ENCODE measurements at regions not wholly inside any gene's neighbourhood (a gene's known extent, or its start where the extent isn't known, plus 50 kb on each side); places are given as distances from the start of the nearest gene placed in this dataset.

GRCh38 chr2:194155431-194155830 lies 1501.6 kb upstream of the SLC39A10 start:
- Mint-ChIP-seq H3K27me3 (ENCODE audit: insufficient read depth, unreplicated experiment) (no peaks in the 10 kb centered on the region), H3K4me3 (ENCODE audit: unreplicated experiment) (no peak overlapping the region), H3K36me3 (ENCODE audit: insufficient read depth, unreplicated experiment) (no peaks in the 10 kb centered on the region), H3K9me3 (ENCODE audit: unreplicated experiment) (no peaks in the 10 kb centered on the region), H3K27ac (ENCODE audit: unreplicated experiment) (no peak overlapping the region), H3K4me1 (ENCODE audit: low read depth, unreplicated experiment) (peaks cover 6% of the 10 kb centered on the region)
- Histone ChIP-seq H3K9me3 (no peaks in the 10 kb centered on the region), H3K27me3 (replicated peaks; ENCODE audit: control insufficient read depth, insufficient read depth, low read length) (no peaks in the 10 kb centered on the region), H3K4me1 (no peaks in the 10 kb centered on the region), H3K36me3 (ENCODE audit: control insufficient read depth, insufficient read depth, low read length) (no peaks in the 10 kb centered on the region), H3K4me3 (ENCODE audit: low read depth, low read length) (no peak overlapping the region)
- BruUV-seq (replicated peaks), result no TSS peak
- ChIA-PET POLR2A (no interaction called here), CTCF (no interaction called here)
- no peak for DNase-seq
- intact Hi-C loops (cut with micrococcal nuclease; ENCODE audit: unreplicated experiment), result no loop called here
- TF ChIP-seq CTCF (IDR thresholded peaks at IDR 0.05; ENCODE audit: insufficient read depth in 1 of 2, low read depth in 1 of 2, low read length in 1 of 2, severe bottlenecking in 1 of 2, unreplicated experiment in 1 of 2), result no peak

GRCh38 chr2:194151231-194151630 lies 1505.8 kb upstream of the SLC39A10 start:
- Mint-ChIP-seq H3K27ac (ENCODE audit: unreplicated experiment) (no peak overlapping the region), H3K4me3 (ENCODE audit: unreplicated experiment) (no peak overlapping the region), H3K36me3 (ENCODE audit: insufficient read depth, unreplicated experiment) (no peaks in the 10 kb centered on the region), H3K27me3 (ENCODE audit: insufficient read depth, unreplicated experiment) (no peaks in the 10 kb centered on the region), H3K4me1 (ENCODE audit: low read depth, unreplicated experiment) (no peaks in the 10 kb centered on the region), H3K9me3 (ENCODE audit: unreplicated experiment) (no peaks in the 10 kb centered on the region)
- no peaks in the 10 kb centered on the region for H3K36me3 ChIP-seq (ENCODE audit: control insufficient read depth, insufficient read depth, low read length)
- H3K9me3 ChIP-seq, result no peaks in the 10 kb centered on the region
- intact Hi-C loops (cut with micrococcal nuclease; ENCODE audit: unreplicated experiment), result no loop called here
- ChIA-PET CTCF (no interaction called here), POLR2A (no interaction called here)
- no peak overlapping the region for H3K4me3 ChIP-seq (ENCODE audit: low read depth, low read length)
- DNase-seq, result no peak
- H3K4me1 ChIP-seq, result no peaks in the 10 kb centered on the region
- H3K27me3 ChIP-seq (replicated peaks; ENCODE audit: control insufficient read depth, insufficient read depth, low read length), result no peaks in the 10 kb centered on the region
- TF ChIP-seq CTCF (IDR thresholded peaks at IDR 0.05; ENCODE audit: insufficient read depth in 1 of 2, low read depth in 1 of 2, low read length in 1 of 2, severe bottlenecking in 1 of 2, unreplicated experiment in 1 of 2), result no peak
- BruUV-seq (replicated peaks), result no TSS peak

DNA sequence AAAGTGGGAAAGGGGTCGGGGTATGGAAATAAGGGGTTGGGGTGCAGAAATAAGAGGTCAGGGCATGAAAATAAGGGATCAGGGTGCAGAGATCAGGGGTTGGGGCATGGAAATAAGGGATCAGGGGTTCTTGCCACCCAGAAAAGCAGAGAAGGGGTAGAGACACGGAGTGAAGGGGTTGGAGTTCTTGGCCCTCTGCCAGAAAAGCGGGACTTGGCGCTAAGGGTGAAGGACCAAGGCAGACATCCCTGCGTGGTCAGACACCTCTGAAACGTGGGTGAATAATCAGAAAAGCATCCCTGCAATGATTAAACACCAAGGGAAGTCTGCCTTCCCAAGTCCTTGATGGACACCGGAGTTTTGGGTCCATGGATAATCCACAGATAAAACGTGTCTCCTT lies 1521.6 kb upstream of the SLC39A10 start:
- Mint-ChIP-seq H3K27me3 (ENCODE audit: insufficient read depth, unreplicated experiment) (peaks cover 7% of the 10 kb centered on the region), H3K9me3 (ENCODE audit: unreplicated experiment) (no peaks in the 10 kb centered on the region), H3K4me3 (ENCODE audit: unreplicated experiment) (no peak overlapping the region), H3K27ac (ENCODE audit: unreplicated experiment) (no peak overlapping the region), H3K36me3 (ENCODE audit: insufficient read depth, unreplicated experiment) (no peaks in the 10 kb centered on the region), H3K4me1 (ENCODE audit: low read depth, unreplicated experiment) (no peaks in the 10 kb centered on the region)
- ChIA-PET POLR2A (no interaction called here), CTCF (no interaction called here)
- Histone ChIP-seq H3K27me3 (replicated peaks; ENCODE audit: control insufficient read depth, insufficient read depth, low read length) (no peaks in the 10 kb centered on the region), H3K9me3 (no peaks in the 10 kb centered on the region), H3K4me1 (no peaks in the 10 kb centered on the region), H3K4me3 (ENCODE audit: low read depth, low read length) (no peak overlapping the region), H3K36me3 (ENCODE audit: control insufficient read depth, insufficient read depth, low read length) (no peaks in the 10 kb centered on the region)
- BruUV-seq (replicated peaks), result no TSS peak
- intact Hi-C loops (cut with micrococcal nuclease; ENCODE audit: unreplicated experiment), result no loop called here
- no peak for DNase-seq
- no peak for TF ChIP-seq CTCF (IDR thresholded peaks at IDR 0.05; ENCODE audit: insufficient read depth in 1 of 2, low read depth in 1 of 2, low read length in 1 of 2, severe bottlenecking in 1 of 2, unreplicated experiment in 1 of 2)
